Trophoblast cell (in vitro differentiated cells and primary cell): ENCODE measurements at regions not wholly inside any gene's neighbourhood (a gene's known extent, or its start where the extent isn't known, plus 50 kb on each side); places are given as distances from the start of the nearest gene placed in this dataset.

Source experiments
- DNase-seq, 2 donors: peaks; one replicate each; pipeline ENCODE4 v3.0.0-alpha.2; 2016
- H2AFZ ChIP-seq: 2 replicates; pipeline ENCODE4 v1.6.1; 2013; ENCODE audit warnings: low read length, moderate library complexity, mild to moderate bottlenecking; ENCODE audit not compliant: insufficient read depth, poor library complexity
- H2AK5ac ChIP-seq: 2 replicates; pipeline ENCODE4 v1.6.1; 2013; ENCODE audit warnings: mild to moderate bottlenecking, low read length
- H2BK120ac ChIP-seq: 2 replicates; pipeline ENCODE4 v1.6.1; 2013; ENCODE audit warnings: low read length, mild to moderate bottlenecking, moderate library complexity; ENCODE audit not compliant: insufficient read depth, poor library complexity
- H2BK12ac ChIP-seq: 2 replicates; pipeline ENCODE4 v1.6.1; 2013; ENCODE audit warnings: mild to moderate bottlenecking, low read length, moderate library complexity
- H2BK5ac ChIP-seq: 2 replicates; pipeline ENCODE4 v1.6.1; 2013; ENCODE audit warnings: low read length, low read depth, moderate library complexity, mild to moderate bottlenecking; ENCODE audit not compliant: poor library complexity
- H3K14ac ChIP-seq: 2 replicates; pipeline ENCODE4 v1.6.1; 2013; ENCODE audit warnings: mild to moderate bottlenecking, low read length
- H3K18ac ChIP-seq: 2 replicates; pipeline ENCODE4 v1.6.1; 2013; ENCODE audit warnings: mild to moderate bottlenecking, low read length
- H3K23ac ChIP-seq: 2 replicates; pipeline ENCODE4 v1.6.1; 2013; ENCODE audit warnings: low read length
- H3K27ac ChIP-seq: 2 replicates; pipeline ENCODE4 v1.5.1; 2013; ENCODE audit warnings: low read depth, mild to moderate bottlenecking, inconsistent platforms, low read length, moderate library complexity
- H3K27me3 ChIP-seq: 2 replicates; pipeline ENCODE4 v1.6.1; 2013; ENCODE audit warnings: inconsistent platforms, mild to moderate bottlenecking, low read length, moderate library complexity; ENCODE audit not compliant: insufficient read depth
- H3K36me3 ChIP-seq, 2 experiments: 1 replicate in 1 of 2; 2 replicates in 1 of 2; pipeline ENCODE4 v1.6.1; 2013; ENCODE audit warnings: low read length in 2 of 2, mild to moderate bottlenecking in 2 of 2, moderate library complexity in 1 of 2; ENCODE audit not compliant: insufficient read depth in 2 of 2, control insufficient read depth in 1 of 2
- H3K4ac ChIP-seq: 2 replicates; pipeline ENCODE4 v1.6.1; 2013; ENCODE audit warnings: low read depth, mild to moderate bottlenecking, low read length, moderate library complexity
- H3K4me1 ChIP-seq, 2 experiments: 1 replicate in 1 of 2; 2 replicates in 1 of 2; pipeline ENCODE4 v1.6.1; 2013; ENCODE audit warnings: low read length in 2 of 2, mild to moderate bottlenecking in 2 of 2, moderate library complexity in 1 of 2; ENCODE audit not compliant: insufficient read depth in 2 of 2, control insufficient read depth in 1 of 2
- H3K4me2 ChIP-seq: 2 replicates; pipeline ENCODE4 v1.6.1; 2013; ENCODE audit warnings: inconsistent platforms, mild to moderate bottlenecking, low read length, moderate library complexity
- H3K4me3 ChIP-seq: 2 replicates; pipeline ENCODE4 v1.5.1; 2013; ENCODE audit warnings: mild to moderate bottlenecking, low read depth, low read length, inconsistent platforms
- H3K79me1 ChIP-seq: one replicate; pipeline ENCODE4 v1.6.1; 2013; ENCODE audit warnings: low read length
- H3K79me2 ChIP-seq: 2 replicates; pipeline ENCODE4 v1.6.1; 2013; ENCODE audit warnings: low read length, mild to moderate bottlenecking; ENCODE audit not compliant: control insufficient read depth, insufficient read depth, poor library complexity
- H3K9ac ChIP-seq: 2 replicates; pipeline ENCODE4 v1.6.1; 2013; ENCODE audit warnings: mild to moderate bottlenecking, low read length
- H3K9me3 ChIP-seq: 2 replicates; pipeline ENCODE4 v1.6.1; 2013; ENCODE audit warnings: low read depth, mild to moderate bottlenecking, control low read depth, inconsistent platforms, low read length; ENCODE audit not compliant: insufficient read depth
- H4K12ac ChIP-seq: 2 replicates; pipeline ENCODE4 v1.6.1; 2013; ENCODE audit warnings: low read depth, mild to moderate bottlenecking, low read length, moderate library complexity
- H4K8ac ChIP-seq: 2 replicates; pipeline ENCODE4 v1.6.1; 2013; ENCODE audit warnings: low read depth, mild to moderate bottlenecking, low read length, moderate library complexity
- H4K91ac ChIP-seq: one replicate; pipeline ENCODE4 v1.6.1; 2013; ENCODE audit warnings: low read depth, mild to moderate bottlenecking, low read length, moderate library complexity
- WGBS: extraction: QIAGEN DNeasy Blood & Tissue Kit; methylation state at CpG from one replicate; pipeline ENCODE4 v1.1.7; 2013; ENCODE audit warnings: missing lambda C conversion rate; ENCODE audit not compliant: insufficient read length, insufficient coverage; ENCODE audit errors: extremely low coverage; 5-methylcytosine and 5-hydroxymethylcytosine counted together

- no CpG with 5 or more reads among the region's 4 CpGs for WGBS
- no peak overlapping the region for H2AFZ ChIP-seq
These were observed 535.9 kb downstream of the TRIB2 start for GRCh38 chr2:13252615-13253014.

DNA sequence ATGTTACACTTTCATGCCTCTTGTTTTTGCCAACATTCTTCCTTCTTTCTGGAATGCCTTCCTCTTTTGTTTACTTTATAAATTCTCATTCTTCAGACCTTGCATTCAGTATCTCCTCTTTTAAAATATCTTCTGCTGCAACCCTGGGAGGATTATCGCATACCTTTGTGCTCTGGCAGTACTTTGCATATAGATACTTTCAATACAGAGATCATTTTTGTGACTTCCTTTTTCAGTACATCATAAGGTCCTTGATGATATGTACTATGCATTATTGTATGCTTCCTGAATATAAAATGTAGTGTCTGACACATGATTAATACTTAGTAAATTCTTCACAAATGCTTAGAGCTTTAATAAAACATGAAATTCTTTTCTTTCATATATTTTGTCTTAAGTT lies 538.7 kb downstream of the TRIB2 start:
- WGBS = no CpG with 5 or more reads among the region's 1 CpG
- no peak overlapping the region for H3K4ac ChIP-seq

More at GRCh38 chr2:13252615-13253014, 535.9 kb downstream of the TRIB2 start:
- Histone ChIP-seq H3K4ac (no peak overlapping the region), H3K4me2 (no peak overlapping the region), H3K18ac (no peak overlapping the region), H3K14ac (no peak overlapping the region), H3K79me2 (no peaks in the 10 kb centered on the region), H4K91ac (no peak overlapping the region), H4K8ac (no peak overlapping the region), H2AK5ac (no peak overlapping the region), H3K4me3 (no peak overlapping the region), H3K27me3 (no peaks in the 10 kb centered on the region), H2BK120ac (no peak overlapping the region), H3K23ac (no peak overlapping the region), H3K27ac (no peak overlapping the region), H4K12ac (no peak overlapping the region), H3K79me1 (no peaks in the 10 kb centered on the region), H2BK5ac (no peak overlapping the region), H3K36me3 (no peaks in the 10 kb centered on the region), H3K9me3 (no peaks in the 10 kb centered on the region), H3K4me1 (no peaks in the 10 kb centered on the region), H2BK12ac (no peak overlapping the region), H3K9ac (no peak overlapping the region)
- peak; percentile 13 to 61 for DNase-seq

DNA sequence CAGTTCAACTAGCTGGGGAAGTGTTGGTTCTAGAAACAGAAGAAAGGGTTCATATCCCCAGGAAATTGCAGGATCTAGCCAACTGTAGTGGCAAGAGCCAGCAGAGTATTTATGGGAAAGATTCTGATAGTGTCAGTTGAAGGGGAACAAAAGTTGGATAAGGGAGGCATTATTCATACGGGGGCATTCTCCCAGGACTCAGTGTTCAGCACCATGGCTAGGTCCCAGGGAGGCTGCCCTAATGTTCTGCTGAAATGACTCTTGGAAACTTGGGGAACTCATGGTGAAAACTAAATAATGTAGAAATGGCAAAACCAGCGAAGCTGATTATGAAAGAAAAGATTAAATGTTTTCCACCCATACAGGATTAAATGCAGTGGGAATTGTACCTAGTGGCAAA lies 543.7 kb downstream of the TRIB2 start:
- H3K18ac ChIP-seq = no peak overlapping the region
- no peak overlapping the region for H2AK5ac ChIP-seq
- no peak overlapping the region for H4K8ac ChIP-seq
- no peak overlapping the region for H2BK12ac ChIP-seq
- no peak overlapping the region for H2BK120ac ChIP-seq
- no peaks in the 10 kb centered on the region for H3K9me3 ChIP-seq
- DNase-seq = no peak
- no peak overlapping the region for H3K4ac ChIP-seq
- H3K27ac ChIP-seq = no peak overlapping the region
- no peak overlapping the region for H2AFZ ChIP-seq
- H3K79me1 ChIP-seq = no peaks in the 10 kb centered on the region
- no peak overlapping the region for H2BK5ac ChIP-seq
- no peaks in the 10 kb centered on the region for H3K4me1 ChIP-seq
- no peak overlapping the region for H3K14ac ChIP-seq
- H3K4me3 ChIP-seq = no peak overlapping the region
- H3K36me3 ChIP-seq = no peaks in the 10 kb centered on the region
- H3K9ac ChIP-seq = no peak overlapping the region
- WGBS = no CpG with 5 or more reads among the region's 2 CpGs
- no peak overlapping the region for H3K23ac ChIP-seq
- no peak overlapping the region for H4K12ac ChIP-seq
- no peaks in the 10 kb centered on the region for H3K27me3 ChIP-seq
- H3K4me2 ChIP-seq = no peak overlapping the region
- H4K91ac ChIP-seq = no peak overlapping the region
- H3K79me2 ChIP-seq = no peaks in the 10 kb centered on the region

More for the DNA sequence above, 538.7 kb downstream of the TRIB2 start:
- Histone ChIP-seq H2BK120ac (no peak overlapping the region), H3K14ac (no peak overlapping the region), H2AFZ (no peak overlapping the region), H4K8ac (no peak overlapping the region), H3K9ac (no peak overlapping the region), H2BK5ac (no peak overlapping the region), H3K4me1 (no peaks in the 10 kb centered on the region), H3K9me3 (no peaks in the 10 kb centered on the region), H3K23ac (no peak overlapping the region), H2BK12ac (no peak overlapping the region), H3K18ac (no peak overlapping the region), H3K27me3 (no peaks in the 10 kb centered on the region), H3K79me1 (no peaks in the 10 kb centered on the region), H4K91ac (no peak overlapping the region), H4K12ac (no peak overlapping the region), H3K4me2 (no peak overlapping the region), H3K4me3 (no peak overlapping the region), H3K79me2 (no peaks in the 10 kb centered on the region), H3K36me3 (no peaks in the 10 kb centered on the region), H3K27ac (no peak overlapping the region), H2AK5ac (no peak overlapping the region)
- no peak for DNase-seq

DNA sequence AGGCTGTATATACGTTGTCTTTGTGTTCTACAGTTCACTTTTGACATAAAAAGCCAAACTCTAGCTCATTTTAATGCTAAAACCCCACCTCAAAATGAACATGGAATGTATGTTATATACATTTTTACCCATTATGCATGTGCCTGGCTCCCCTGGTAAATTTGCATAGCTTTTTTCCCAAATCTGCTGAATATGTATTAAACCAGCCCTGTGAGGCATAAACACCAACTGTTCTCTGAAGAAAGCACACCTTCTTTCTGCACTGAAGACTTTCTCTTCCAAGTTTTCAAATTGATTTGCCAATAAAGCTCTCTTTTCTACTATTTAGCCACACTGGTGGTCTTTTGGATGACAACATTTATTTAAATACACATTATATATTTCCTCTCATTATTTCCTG lies 549.4 kb downstream of the TRIB2 start:
- Histone ChIP-seq H3K18ac (no peak overlapping the region), H2AK5ac (no peak overlapping the region), H2AFZ (no peak overlapping the region), H3K79me2 (no peaks in the 10 kb centered on the region), H3K4me3 (no peak overlapping the region), H3K27me3 (no peaks in the 10 kb centered on the region), H2BK120ac (no peak overlapping the region), H3K4ac (no peak overlapping the region), H3K4me2 (no peak overlapping the region), H3K14ac (no peak overlapping the region), H4K91ac (no peak overlapping the region), H3K4me1 (no peaks in the 10 kb centered on the region), H2BK5ac (no peak overlapping the region), H4K8ac (no peak overlapping the region), H3K27ac (no peak overlapping the region), H3K23ac (no peak overlapping the region), H3K9ac (no peak overlapping the region), H3K36me3 (no peaks in the 10 kb centered on the region), H3K9me3 (no peaks in the 10 kb centered on the region), H3K79me1 (no peaks in the 10 kb centered on the region), H2BK12ac (no peak overlapping the region), H4K12ac (no peak overlapping the region)
- DNase-seq = no peak
- WGBS = no CpG with 5 or more reads among the region's 1 CpG
